ENCODE measurements at regions not wholly inside any gene's neighbourhood (a gene's known extent, or its start where the extent isn't known, plus 50 kb on each side); places are given as distances from the start of the nearest gene placed in this dataset.

GRCh38 chr18:77632758-77633157 lies 383.1 kb downstream of the GALR1 start:
- no peaks in the 10 kb centered on the region for H3K27me3 ChIP-seq
- no peak for TF ChIP-seq CTCF (IDR thresholded peaks at IDR 0.05)
- H3K36me3 ChIP-seq, result no peaks in the 10 kb centered on the region
- no peak for DNase-seq
- intact Hi-C loops (cut with DNase I; ENCODE audit: low total_unique reads), result no loop called here
- no peak overlapping the region for H3K4me3 ChIP-seq
- H3K4me1 ChIP-seq, result no peaks in the 10 kb centered on the region
- no peak overlapping the region for H3K27ac ChIP-seq
- peaks cover 0 to 5% (median 0%) of the 10 kb centered on the region in 3 donors for H3K9me3 ChIP-seq

- Histone ChIP-seq H3K4me3 (no peak overlapping the region), H3K36me3 (no peaks in the 10 kb centered on the region), H3K27me3 (no peaks in the 10 kb centered on the region), H3K4me1 (no peaks in the 10 kb centered on the region), H3K9me3 (peaks cover 0 to 5% (median 0%) of the 10 kb centered on the region in 3 donors), H3K27ac (no peak overlapping the region)
- DNase-seq, result no peak
- TF ChIP-seq CTCF (IDR thresholded peaks at IDR 0.05), result no peak
- intact Hi-C loops (cut with DNase I; ENCODE audit: low total_unique reads), result no loop called here
Measured at GRCh38 chr18:77634494-77634893, 384.8 kb downstream of the GALR1 start.

GRCh38 chr18:77635451-77635850 lies 385.8 kb downstream of the GALR1 start:
- H3K4me1 ChIP-seq, result no peaks in the 10 kb centered on the region
- no peaks in the 10 kb centered on the region for H3K27me3 ChIP-seq
- peaks cover 0 to 5% (median 0%) of the 10 kb centered on the region in 3 donors for H3K9me3 ChIP-seq
- peak in 1 of 2 donors; percentile 34 for DNase-seq
- intact Hi-C loops (cut with DNase I; ENCODE audit: low total_unique reads), result no loop called here
- no peak overlapping the region for H3K27ac ChIP-seq
- no peaks in the 10 kb centered on the region for H3K36me3 ChIP-seq
- no peak for TF ChIP-seq CTCF (IDR thresholded peaks at IDR 0.05)
- H3K4me3 ChIP-seq, result no peak overlapping the region

GRCh38 chr18:77635858-77636257 lies 386.2 kb downstream of the GALR1 start:
- DNase-seq, result no peak
- Histone ChIP-seq H3K4me1 (no peaks in the 10 kb centered on the region), H3K27me3 (no peaks in the 10 kb centered on the region), H3K4me3 (no peak overlapping the region), H3K9me3 (peaks cover 0 to 5% (median 0%) of the 10 kb centered on the region in 3 donors), H3K36me3 (no peaks in the 10 kb centered on the region), H3K27ac (no peak overlapping the region)
- intact Hi-C loops (cut with DNase I; ENCODE audit: low total_unique reads), result no loop called here
- no peak for TF ChIP-seq CTCF (IDR thresholded peaks at IDR 0.05)

GRCh38 chr18:77645170-77645872 lies 395.7 kb downstream of the GALR1 start:
- Histone ChIP-seq H3K4me1 (no peaks in the 10 kb centered on the region), H3K36me3 (no peaks in the 10 kb centered on the region), H3K27ac (no peak overlapping the region), H3K27me3 (no peaks in the 10 kb centered on the region), H3K4me3 (no peak overlapping the region), H3K9me3 (no peaks in the 10 kb centered on the region)
- intact Hi-C loops (cut with DNase I; ENCODE audit: low total_unique reads), result no loop called here
- no peak for DNase-seq
- TF ChIP-seq CTCF (IDR thresholded peaks at IDR 0.05), result no peak
